Stomach (tissue), 4 donors: ENCODE measurements at regions not wholly inside any gene's neighbourhood (a gene's known extent, or its start where the extent isn't known, plus 50 kb on each side); places are given as distances from the start of the nearest gene placed in this dataset.

Source experiments
- CTCF ChIP-seq, 7 experiments: fragments of 450-650 bp in 4 of 7; fragments of 200-600 bp in 3 of 7; sonication (generic) in 3 of 7; IDR thresholded peaks; one replicate each; pipeline ENCODE4 v1.5.1; 2016 to 2019; ENCODE audit warnings: antibody characterized with exemption in 7 of 7, control low read depth in 2 of 7, mild to moderate bottlenecking in 1 of 7
- EP300 ChIP-seq: sonication (generic); formaldehyde crosslinking; IDR thresholded peaks from one replicate; pipeline ENCODE4 v1.6.1; 2017; ENCODE audit warnings: antibody characterized with exemption
- POLR2A ChIP-seq, 4 donors: fragments of 450-650 bp; IDR thresholded peaks; one replicate each; pipeline ENCODE4 v1.6.1; 2016; ENCODE audit warnings: antibody characterized with exemption in 4 of 4, control low read depth in 2 of 4, mild to moderate bottlenecking in 1 of 4, moderate library complexity in 1 of 4
- POLR2AphosphoS5 ChIP-seq, 3 donors: sonication (generic); formaldehyde crosslinking; IDR thresholded peaks; one replicate each; pipeline ENCODE4 v1.6.1; 2016; ENCODE audit warnings: antibody characterized with exemption in 3 of 3

GRCh38 chr1:242770366-242770765 is 245.9 kb upstream of the PLD5 start:
- no peak for TF ChIP-seq CTCF (IDR thresholded peaks at IDR 0.05)
- TF ChIP-seq POLR2AphosphoS5 (IDR thresholded peaks at IDR 0.05): no peak
- no peak for TF ChIP-seq EP300
- no peak for TF ChIP-seq POLR2A (IDR thresholded peaks at IDR 0.05)
